ENCODE measurements at regions not wholly inside any gene's neighbourhood (a gene's known extent, or its start where the extent isn't known, plus 50 kb on each side); places are given as distances from the start of the nearest gene placed in this dataset.
A peak's percentile ranks its signal among the peaks of the same experiment; 100 is the strongest.

- Histone ChIP-seq H3K4me1 (ENCODE audit: insufficient read depth, low read length) (no peaks in the 10 kb centered on the region), H3K27me3 (ENCODE audit: control insufficient read depth in 1 of 2, insufficient read depth in 2 of 2, low read length in 2 of 2) (no peaks in the 10 kb centered on the region), H2AFZ (ENCODE audit: low read length) (no peak overlapping the region), H3K79me2 (ENCODE audit: insufficient read depth, low read length) (no peaks in the 10 kb centered on the region), H3K9ac (ENCODE audit: insufficient read depth, low read depth, low read length) (no peak overlapping the region), H3K4me3 (replicated peaks in 1 of 3; ENCODE audit: insufficient read depth in 1 of 3, low read depth in 2 of 3, low read length in 3 of 3) (no peak overlapping the region), H3K27ac (ENCODE audit: extremely low read length, insufficient read depth, low read length) (no peak overlapping the region), H3K4me2 (ENCODE audit: low read depth, low read length) (no peak overlapping the region), H4K20me1 (ENCODE audit: insufficient read depth, low read length) (no peaks in the 10 kb centered on the region), H3K36me3 (replicated peaks in 1 of 2; ENCODE audit: control insufficient read depth in 1 of 2, insufficient read depth in 2 of 2, low read length in 2 of 2) (no peaks in the 10 kb centered on the region), H3K9me3 (ENCODE audit: low read length) (no peaks in the 10 kb centered on the region)
- TF ChIP-seq ZNF740 (CRISPR knock-in tag; IDR thresholded peaks at IDR 0.05) (no peak), ZNF816 (CRISPR knock-in tag; IDR thresholded peaks at IDR 0.05; ENCODE audit: borderline replicate concordance) (no peak), SALL2 (CRISPR knock-in tag; IDR thresholded peaks at IDR 0.05) (no peak), MAFK (conservative IDR thresholded peaks at IDR 0.05 in 1 of 2, IDR thresholded peaks at IDR 0.05 in 1 of 2; ENCODE audit: low read length in 2 of 2) (peak; percentile 65 to 90), RNF219 (CRISPR knock-in tag; IDR thresholded peaks at IDR 0.05) (no peak), MAFF (IDR thresholded peaks at IDR 0.05; ENCODE audit: low read depth, low read length) (peak; percentile 83), HOMEZ (CRISPR knock-in tag; IDR thresholded peaks at IDR 0.05; ENCODE audit: low read depth) (no peak)
- FAIRE-seq (no peak), DNase-seq (ENCODE audit: low spot score) (no peak), ATAC-seq (no peak)
- 0% methylated on average over 1 of the region's 1 CpG for WGBS (ENCODE audit: low lambda C conversion rate)
- ChIA-PET CTCF (ENCODE audit: low intra/inter-chr PET ratio, low total read pairs) (no interaction called here), POLR2A (no interaction called here)
- in situ Hi-C loops (cut with HindIII; ENCODE audit: extremely low pct_ligation_motif_present, low pct_unique_long_range_greater_than_20kb): no loop called here
- no TSS peak for BruUV-seq (replicated peaks)
- intact Hi-C loops (cut with micrococcal nuclease; ENCODE audit: unreplicated experiment): no loop called here
These were observed 388.1 kb upstream of the NR5A2 start for GRCh38 chr1:199639453-199639852.
